A172 (cell line): ENCODE measurements at regions not wholly inside any gene's neighbourhood (a gene's known extent, or its start where the extent isn't known, plus 50 kb on each side); places are given as distances from the start of the nearest gene placed in this dataset.
"Not testable (repeated sequence)": the region's sequence is repeated elsewhere in the genome, so short reads cannot be mapped to it uniquely, and the experiment has no call there.

ENCODE experiments used
- DNase-seq: peaks from one replicate; pipeline ENCODE4 v3.0.0-alpha.2; 2015; ENCODE audit warnings: low spot score

GRCh38 chr2:12539336-12539735, 177.4 kb upstream of the TRIB2 start:
- no peak for DNase-seq

GRCh38 chr2:12539776-12540562, 176.8 kb upstream of the TRIB2 start:
- DNase-seq = no peak

GRCh38 chr2:12543076-12543977, 173.4 kb upstream of the TRIB2 start:
- no peak for DNase-seq

GRCh38 chr2:12543978-12544558, 172.7 kb upstream of the TRIB2 start:
- DNase-seq = no peak

GRCh38 chr2:12547566-12548170, 169.1 kb upstream of the TRIB2 start:
- no peak for DNase-seq

GRCh38 chr2:12548906-12549305, 167.8 kb upstream of the TRIB2 start:
- no peak for DNase-seq

- no peak for DNase-seq
Measured at GRCh38 chr2:12549641-12550040, 167.1 kb upstream of the TRIB2 start.

- DNase-seq = no peak
Measured at GRCh38 chr2:12552092-12552491, 164.6 kb upstream of the TRIB2 start.

GRCh38 chr2:12554224-12555011, 162.3 kb upstream of the TRIB2 start:
- DNase-seq = peak; percentile 15

GRCh38 chr2:12555012-12555645, 161.6 kb upstream of the TRIB2 start:
- peak; percentile 75 for DNase-seq

- DNase-seq = peak; percentile 83
Measured at GRCh38 chr2:12556762-12557161, 160.0 kb upstream of the TRIB2 start.

- no peak for DNase-seq
Measured at GRCh38 chr2:12557688-12558087, 159.0 kb upstream of the TRIB2 start.

- DNase-seq = no peak
Measured at GRCh38 chr2:12558519-12558918, 158.2 kb upstream of the TRIB2 start.

- DNase-seq = no peak
Measured at GRCh38 chr2:12560618-12561017, 156.1 kb upstream of the TRIB2 start.

GRCh38 chr2:12567411-12567810, 149.3 kb upstream of the TRIB2 start:
- DNase-seq = no peak

GRCh38 chr2:12569510-12569909, 147.2 kb upstream of the TRIB2 start:
- DNase-seq = not testable (repeated sequence)

GRCh38 chr2:12569929-12570328, 146.8 kb upstream of the TRIB2 start:
- DNase-seq = not testable (repeated sequence)

GRCh38 chr2:12577091-12577490, 139.6 kb upstream of the TRIB2 start:
- DNase-seq = no peak

GRCh38 chr2:12577567-12578253, 139.0 kb upstream of the TRIB2 start:
- DNase-seq = no peak

GRCh38 chr2:12579018-12579417, 137.7 kb upstream of the TRIB2 start:
- peak; percentile 41 for DNase-seq
